Myocyte (in vitro differentiated cells): ENCODE measurements at regions not wholly inside any gene's neighbourhood (a gene's known extent, or its start where the extent isn't known, plus 50 kb on each side); places are given as distances from the start of the nearest gene placed in this dataset.

ENCODE experiments used
- DNase-seq: peaks from one replicate; pipeline ENCODE4 v3.0.0-alpha.2; 2012; ENCODE audit warnings: low read depth

DNA sequence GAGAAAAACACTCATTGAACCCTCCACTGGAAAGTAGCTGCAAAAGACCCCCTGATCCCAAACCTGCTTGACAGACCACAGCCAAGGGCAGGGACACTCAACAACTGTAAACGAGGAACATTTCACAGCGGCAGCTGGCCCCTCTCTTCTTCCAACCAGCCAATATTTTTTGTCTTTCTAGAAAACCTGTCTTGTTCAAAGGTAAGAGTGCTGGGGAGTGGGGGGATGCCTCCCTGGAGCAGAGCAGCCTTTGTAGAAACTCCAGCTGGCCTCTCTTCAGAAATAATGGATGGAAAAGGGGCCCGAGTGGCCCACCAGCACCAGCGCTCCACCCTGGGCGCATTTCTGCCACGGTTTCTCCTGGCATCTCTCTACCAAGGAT lies 384.0 kb downstream of the RRAGC start:
- DNase-seq = no peak

- DNase-seq = no peak
Observed at GRCh38 chr1:38474738-38475623, 384.6 kb downstream of the RRAGC start.

DNA sequence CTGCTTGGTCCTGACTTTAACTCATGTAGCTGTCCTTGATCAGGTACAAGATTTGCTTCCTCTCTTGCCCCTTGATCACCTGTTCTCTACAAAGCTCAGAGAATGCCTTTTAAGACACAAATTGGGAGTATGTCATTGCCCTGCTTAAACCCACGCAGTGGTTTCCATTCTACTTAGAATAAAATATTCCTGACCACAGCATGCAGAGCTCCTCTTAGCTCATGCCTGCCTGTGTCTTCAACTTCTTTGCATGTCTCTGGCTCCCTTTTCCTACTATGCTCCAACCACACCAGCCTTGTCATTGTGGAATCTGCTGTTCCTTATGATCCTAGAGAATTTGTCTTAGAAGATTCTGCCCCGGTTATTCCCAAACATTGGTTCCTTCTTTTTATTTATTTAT lies 393.1 kb downstream of the RRAGC start:
- no peak for DNase-seq

DNA sequence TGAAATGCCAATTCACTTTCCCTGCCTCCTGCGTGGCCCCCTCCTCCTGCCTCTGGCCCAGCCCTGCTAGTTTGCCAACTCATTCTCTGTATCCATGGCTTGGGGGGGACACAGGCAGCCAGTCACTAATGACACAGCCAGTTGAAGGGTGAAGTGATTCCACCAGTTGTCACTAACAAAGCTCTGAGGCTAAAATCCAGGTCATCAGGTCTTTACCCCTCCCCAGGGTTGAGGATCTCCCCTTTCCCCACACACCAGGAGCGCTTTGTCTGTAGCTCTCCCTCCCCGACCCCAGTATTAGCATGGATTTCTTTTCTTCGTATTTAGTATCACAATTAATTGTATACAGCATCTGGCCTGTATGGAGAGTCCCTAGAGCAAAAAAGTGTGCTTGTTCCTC lies 394.1 kb downstream of the RRAGC start:
- DNase-seq = no peak

- DNase-seq = peak; percentile 39
Observed at GRCh38 chr1:38464071-38464661, 395.4 kb downstream of the RRAGC start.

DNA sequence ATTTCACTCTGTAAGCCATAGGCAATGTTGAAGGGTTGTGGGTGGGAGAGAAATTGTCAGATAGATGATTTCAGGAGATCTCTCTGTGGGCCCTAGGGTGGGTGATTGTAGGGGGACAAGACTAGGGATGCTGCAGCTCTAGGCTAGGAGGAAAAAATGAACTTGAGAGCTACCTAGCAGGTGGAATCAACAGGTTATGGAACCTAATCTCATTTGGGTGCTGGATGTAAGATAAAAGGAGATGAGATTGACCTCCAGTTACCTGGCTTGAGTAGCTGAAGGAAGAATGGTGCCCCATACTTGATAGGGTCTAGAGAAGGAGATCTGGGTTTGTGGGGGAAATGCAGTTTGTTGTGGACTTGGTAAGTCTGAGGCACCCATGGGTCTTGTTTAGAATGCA lies 396.5 kb downstream of the RRAGC start:
- DNase-seq = no peak

DNA sequence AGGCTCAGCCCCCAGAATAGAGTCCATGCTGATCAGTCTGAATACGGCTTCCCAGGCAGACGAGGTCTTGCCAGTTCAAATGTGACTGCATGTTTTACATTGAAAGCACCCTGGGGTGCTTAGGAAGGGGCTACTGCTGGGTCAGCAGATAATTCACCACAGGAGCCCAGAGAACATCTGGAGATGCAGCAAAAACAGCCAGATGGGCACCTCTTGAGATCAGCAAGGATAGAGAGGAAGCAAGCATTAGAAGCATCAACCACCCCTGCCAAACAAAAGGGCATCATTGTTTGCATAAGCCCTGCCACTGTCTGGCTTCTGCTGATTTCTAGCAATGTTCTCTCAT lies 403.1 kb downstream of the RRAGC start:
- no peak for DNase-seq

DNA sequence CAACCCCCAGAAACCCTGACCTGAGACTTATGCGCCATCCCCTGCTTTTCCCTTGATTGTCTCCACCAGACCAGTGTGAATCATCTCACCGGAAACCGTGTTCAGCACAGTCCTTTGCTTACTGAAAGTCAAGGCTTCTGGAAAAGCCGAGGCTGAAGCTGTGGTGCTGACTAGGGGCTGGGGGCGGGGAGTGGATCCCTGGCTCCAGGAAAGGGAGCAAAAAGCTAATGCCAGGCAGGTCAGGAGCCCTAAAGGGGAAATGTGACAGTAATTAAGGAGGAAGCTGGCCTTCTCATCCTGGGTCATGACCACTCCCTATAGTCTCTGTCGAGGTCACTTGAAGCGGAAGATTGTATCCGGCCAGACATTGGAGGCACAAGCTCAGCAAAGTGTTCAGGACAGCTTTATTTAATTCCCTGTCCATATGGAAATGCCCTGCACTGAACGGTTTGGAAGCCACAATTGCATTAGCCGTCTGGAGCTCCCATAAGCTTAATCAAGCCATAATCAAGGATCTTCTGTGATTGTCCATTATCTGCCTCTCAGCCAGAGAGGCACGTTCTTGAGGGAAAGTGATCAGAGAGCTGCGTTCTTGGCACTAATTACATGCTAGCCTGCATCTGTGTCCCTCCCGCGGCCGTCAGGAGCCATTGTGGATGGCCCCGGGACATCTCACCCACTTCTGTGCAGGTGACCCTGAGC lies 403.6 kb downstream of the RRAGC start:
- no peak for DNase-seq

DNA sequence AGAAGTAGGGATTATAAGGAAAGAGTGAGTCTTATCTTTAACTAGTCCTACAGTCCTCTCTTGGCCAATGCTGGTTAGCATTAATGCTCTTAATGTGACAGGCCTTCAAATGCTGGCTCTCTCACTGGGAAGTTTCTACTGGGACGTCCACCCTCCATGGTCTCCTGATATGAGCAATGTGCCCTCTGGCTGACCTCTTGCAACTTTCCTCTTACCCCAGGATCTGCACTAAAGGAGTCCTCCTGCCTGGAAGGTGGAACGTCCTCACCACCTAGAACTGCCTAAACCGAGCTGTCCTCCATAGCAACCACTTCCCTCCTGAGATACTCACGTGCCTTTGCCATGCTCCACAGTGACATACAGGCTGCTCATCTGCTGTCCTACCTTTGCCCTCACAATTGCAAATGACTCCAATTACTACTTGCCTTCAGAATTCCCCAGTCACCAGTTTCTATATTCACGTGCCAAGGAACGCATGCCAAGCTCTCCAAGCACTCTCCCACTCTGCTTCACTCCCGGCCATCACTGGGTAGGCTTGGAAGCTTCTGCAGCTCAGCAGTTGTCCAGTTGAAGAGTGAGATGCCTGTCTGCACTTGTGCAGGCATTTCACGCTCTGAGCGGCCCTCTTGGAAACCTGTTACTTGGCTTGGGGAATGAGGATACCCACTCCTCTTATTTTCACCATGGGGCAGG lies 404.7 kb downstream of the RRAGC start:
- DNase-seq = no peak

DNA sequence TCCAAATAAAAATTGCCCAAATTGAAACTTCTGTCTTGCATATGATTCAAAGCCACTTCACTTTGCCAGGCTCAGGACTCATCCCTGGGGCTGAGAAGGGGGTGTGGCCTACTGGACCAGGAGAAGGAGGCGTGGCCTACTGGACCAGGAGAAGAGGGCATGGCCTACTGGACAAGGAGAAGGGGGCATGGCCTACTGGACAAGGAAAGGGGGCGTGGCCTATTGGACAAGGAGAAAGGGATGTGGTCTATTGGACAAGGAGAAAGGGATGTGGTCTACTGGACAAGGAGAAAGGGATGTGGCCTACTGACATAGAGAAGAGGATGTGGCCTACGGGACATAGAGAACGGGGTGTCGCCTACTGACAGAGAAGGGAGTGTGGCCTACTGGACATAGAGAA lies 405.3 kb downstream of the RRAGC start:
- no peak for DNase-seq

DNA sequence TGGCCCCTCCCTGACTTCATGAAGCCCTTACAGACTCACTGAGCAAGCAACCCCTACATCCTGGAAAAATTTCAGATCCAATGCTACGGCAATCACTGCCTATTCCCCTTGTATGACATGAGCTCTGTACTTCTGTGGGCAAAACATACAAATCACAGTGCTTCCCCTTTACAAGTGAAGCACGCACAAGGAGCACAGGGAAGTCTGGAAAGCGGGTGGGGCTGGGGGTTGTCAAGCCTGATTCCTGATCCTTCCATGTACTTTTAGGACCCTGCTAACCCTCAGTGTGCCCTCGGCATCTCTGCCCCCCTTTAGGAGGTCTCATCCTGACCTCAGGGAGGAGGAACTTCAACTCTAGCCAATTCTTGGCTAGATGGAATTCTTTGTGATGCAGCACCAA lies 405.7 kb upstream of the POU3F1 start:
- no peak for DNase-seq

GRCh38 chr1:38451541-38451993 lies 405.0 kb upstream of the POU3F1 start:
- DNase-seq = peak; percentile 90

DNA sequence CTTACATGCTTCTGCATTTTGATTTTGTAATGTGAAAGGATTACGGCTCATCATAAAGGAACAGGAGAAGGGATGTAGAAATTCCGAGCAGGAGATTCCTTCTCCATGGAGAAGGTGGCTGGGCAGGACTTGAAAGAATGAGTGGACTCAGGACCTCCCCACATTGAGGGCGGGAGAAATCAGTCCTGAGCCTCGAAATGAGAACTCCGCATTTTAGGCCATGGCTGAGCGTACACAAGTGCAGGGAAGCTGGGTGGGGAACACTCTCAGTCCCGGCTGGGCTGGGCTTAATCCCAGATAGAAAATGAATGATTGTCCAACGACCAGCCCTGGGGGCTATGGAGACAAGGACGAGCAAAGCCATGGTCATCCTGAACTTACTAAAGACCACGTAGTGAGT lies 402.3 kb upstream of the POU3F1 start:
- no peak for DNase-seq

- DNase-seq = no peak
Observed at GRCh38 chr1:38446936-38447335, 400.3 kb upstream of the POU3F1 start.

DNA sequence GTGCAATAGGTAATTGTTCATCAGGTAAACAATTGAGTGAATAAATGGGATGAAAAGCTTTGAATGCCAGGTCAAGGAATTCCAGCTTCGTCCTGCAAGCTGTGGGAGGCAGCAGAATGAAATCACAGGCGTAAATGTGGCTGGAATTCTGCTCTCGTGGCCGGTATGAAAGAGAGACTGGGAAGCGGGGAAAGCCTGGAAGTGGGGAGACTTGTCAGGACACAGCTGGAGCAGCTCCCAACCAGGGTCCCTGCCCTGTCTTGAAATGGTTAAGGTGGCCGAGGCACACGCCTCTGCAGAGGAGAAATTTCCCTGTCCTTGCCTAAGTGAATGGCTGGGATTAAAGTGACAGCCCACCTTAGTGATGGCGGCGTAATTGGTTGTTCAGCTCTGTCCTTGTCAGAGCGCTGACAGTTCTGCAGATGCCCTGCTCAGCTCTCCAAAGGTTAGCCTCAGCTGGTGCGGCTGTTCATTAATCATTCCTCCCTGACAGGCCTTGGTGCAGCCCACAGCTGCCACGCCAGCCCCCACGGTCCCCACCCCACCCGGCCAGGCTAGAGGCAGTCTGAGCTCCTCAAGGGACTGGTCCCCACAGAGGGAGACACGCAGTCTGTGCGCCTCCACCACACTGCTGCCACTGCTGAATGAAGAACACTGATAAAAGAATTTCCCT lies 398.3 kb upstream of the POU3F1 start:
- DNase-seq = peak; percentile 26

DNA sequence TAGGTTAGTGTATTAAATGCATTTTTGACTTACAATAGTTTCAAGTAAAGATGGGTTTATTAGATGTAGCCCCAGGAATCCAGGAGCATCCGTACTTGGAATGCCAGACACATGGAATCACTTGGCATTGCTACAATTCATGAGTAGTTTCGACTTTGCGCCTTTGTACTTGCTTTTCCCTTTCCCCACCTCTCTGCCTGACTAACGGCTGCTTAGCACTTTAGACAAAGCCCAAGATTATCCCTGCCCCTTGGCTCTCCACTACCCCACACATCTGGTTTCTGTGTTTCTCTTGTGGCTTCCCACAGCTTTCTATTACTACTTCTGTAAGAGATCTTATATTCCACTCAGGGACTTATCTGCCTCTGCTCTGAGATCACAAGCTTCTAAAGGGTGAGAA lies 397.7 kb upstream of the POU3F1 start:
- peak; percentile 38 for DNase-seq

GRCh38 chr1:38440402-38440801 lies 393.8 kb upstream of the POU3F1 start:
- DNase-seq = no peak

DNA sequence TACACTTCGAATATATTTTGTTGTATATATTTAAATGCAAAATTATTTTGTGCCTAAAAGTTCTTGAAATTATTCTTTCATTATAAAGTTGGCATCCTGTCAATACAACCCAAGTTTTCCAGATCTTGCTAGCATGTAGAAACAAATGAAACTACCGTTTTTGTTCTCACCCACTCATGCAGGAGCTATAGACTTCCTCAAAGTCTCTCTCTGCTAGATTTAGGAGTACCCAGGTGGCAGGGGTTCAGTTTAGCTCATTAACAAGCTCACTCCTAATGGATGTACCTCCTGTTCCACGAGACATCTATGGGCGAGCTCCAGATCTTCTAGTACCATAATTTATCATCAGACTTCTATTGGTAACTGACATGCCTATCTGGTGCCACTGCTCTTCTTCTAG lies 390.2 kb upstream of the POU3F1 start:
- DNase-seq = no peak

DNA sequence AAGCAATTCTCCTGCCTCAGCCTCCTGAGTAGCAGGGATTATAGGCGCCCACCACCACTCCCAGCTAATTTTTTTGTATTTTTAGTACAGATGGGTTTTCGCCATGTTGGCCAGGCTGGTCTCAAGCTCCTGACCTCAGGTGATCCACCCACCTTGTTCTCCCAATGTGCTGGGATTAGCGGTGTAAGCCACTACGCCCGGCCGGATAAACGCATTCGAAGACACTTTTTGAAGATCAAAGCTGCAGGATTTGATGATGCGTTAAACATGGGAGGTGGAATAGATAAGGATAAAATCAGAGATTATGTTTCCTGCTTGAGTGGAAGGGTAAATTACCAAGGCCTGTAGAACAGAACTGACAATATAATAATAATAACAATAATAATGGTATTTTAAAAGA lies 389.4 kb upstream of the POU3F1 start:
- DNase-seq = no peak

- no peak for DNase-seq
Observed at GRCh38 chr1:38433084-38433722, 386.6 kb upstream of the POU3F1 start.
